WTC11 (cell line): ENCODE measurements at regions not wholly inside any gene's neighbourhood (a gene's known extent, or its start where the extent isn't known, plus 50 kb on each side); places are given as distances from the start of the nearest gene placed in this dataset.

Experiments
- ATAC-seq: fragments of 200-7000 bp; cut with Tn5 transposase; 2 replicates; pipeline ENCODE4 v1.10.0; 2021; ENCODE audit warnings: mild to moderate bottlenecking, moderate library complexity
- CTCF ChIA-PET: fragments of 300-600 bp; sonication (Branson Sonifier 250); formaldehyde crosslinking; loops from one replicate; lab custom pipeline; 2021; ENCODE audit warnings: antibody characterized with exemption; lab: Charles Lee
- POLR2A ChIA-PET: fragments of 350-600 bp; sonication (Branson Sonifier 250); formaldehyde crosslinking; loops from one replicate; lab custom pipeline; 2021; ENCODE audit warnings: antibody characterized with exemption; lab: Charles Lee
- DNase-seq: peaks from one replicate; pipeline ENCODE4 v3.0.0; 2021; ENCODE audit warnings: low spot score
- H3K27ac Mint-ChIP-seq: 2 replicates; pipeline ENCODE4 v1.8.0; 2021; ENCODE audit warnings: mixed read lengths
- H3K27me3 Mint-ChIP-seq: 2 replicates; pipeline ENCODE4 v1.8.0; 2021; ENCODE audit warnings: low read depth, mild to moderate bottlenecking, moderate library complexity, mixed read lengths
- H3K36me3 Mint-ChIP-seq: 2 replicates; pipeline ENCODE4 v1.8.0; 2021; ENCODE audit warnings: mixed read lengths
- H3K4me1 Mint-ChIP-seq: 2 replicates; pipeline ENCODE4 v1.8.0; 2022; ENCODE audit warnings: mixed read lengths
- H3K4me3 Mint-ChIP-seq: 2 replicates; pipeline ENCODE4 v1.8.0; 2021; ENCODE audit warnings: mild to moderate bottlenecking, moderate library complexity, mixed read lengths
- H3K9me3 Mint-ChIP-seq: 2 replicates; pipeline ENCODE4 v1.8.0; 2021; ENCODE audit warnings: mixed read lengths
- CBFB ChIP-seq: sonication (generic); formaldehyde crosslinking; IDR thresholded peaks from 2 replicates; pipeline ENCODE4 v1.8.1; 2022; ENCODE audit warnings: mild to moderate bottlenecking, low read depth, missing genetic modification reagents
- CREB1 ChIP-seq: sonication (generic); formaldehyde crosslinking; IDR thresholded peaks from 2 replicates; pipeline ENCODE4 v1.8.0; 2023; ENCODE audit warnings: mild to moderate bottlenecking, missing genetic modification reagents
- GRHL2 ChIP-seq: fragments of 250-450 bp; sonication (Bioruptor Pico); IDR thresholded peaks from 2 replicates; pipeline ENCODE4 v1.8.0; 2022; ENCODE audit warnings: mild to moderate bottlenecking, moderate library complexity; ENCODE audit not compliant: insufficient replicate concordance, severe bottlenecking
- IRF2 ChIP-seq: sonication (generic); formaldehyde crosslinking; IDR thresholded peaks from 2 replicates; pipeline ENCODE4 v1.8.0; 2022; ENCODE audit warnings: low read depth, missing genetic modification reagents, borderline replicate concordance
- JAZF1 ChIP-seq: fragments of 250-450 bp; sonication (Bioruptor Pico); IDR thresholded peaks from 2 replicates; pipeline ENCODE4 v1.9.0; 2021; ENCODE audit warnings: moderate library complexity, mild to moderate bottlenecking, inconsistent platforms
- JUN ChIP-seq: sonication (generic); formaldehyde crosslinking; IDR thresholded peaks from 2 replicates; pipeline ENCODE4 v1.8.0; 2023; ENCODE audit warnings: mild to moderate bottlenecking, missing genetic modification reagents
- MXD4 ChIP-seq: fragments of 250-450 bp; sonication (Bioruptor Pico); IDR thresholded peaks from 2 replicates; pipeline ENCODE4 v1.8.0; 2021; ENCODE audit warnings: mild to moderate bottlenecking, moderate library complexity, borderline replicate concordance
- MYBL2 ChIP-seq: sonication (generic); formaldehyde crosslinking; IDR thresholded peaks from 2 replicates; pipeline ENCODE4 v1.8.1; 2023; ENCODE audit warnings: mild to moderate bottlenecking, moderate library complexity, missing genetic modification reagents
- OVOL2 ChIP-seq: fragments of 250-450 bp; sonication (Bioruptor Pico); IDR thresholded peaks from 2 replicates; pipeline ENCODE4 v1.9.0; 2021; ENCODE audit warnings: mild to moderate bottlenecking, borderline replicate concordance
- SP1 ChIP-seq: sonication (generic); formaldehyde crosslinking; conservative IDR thresholded peaks from 2 replicates; pipeline ENCODE4 v1.8.1; 2022; ENCODE audit warnings: missing genetic modification reagents
- TEAD1 ChIP-seq: sonication (generic); formaldehyde crosslinking; IDR thresholded peaks from 2 replicates; pipeline ENCODE4 v1.8.0; 2022; ENCODE audit warnings: mild to moderate bottlenecking, missing genetic modification reagents
- TEAD4 ChIP-seq: sonication (generic); formaldehyde crosslinking; IDR thresholded peaks from 2 replicates; pipeline ENCODE4 v1.8.0; 2022; ENCODE audit warnings: mild to moderate bottlenecking, missing genetic modification reagents
- ZNF121 ChIP-seq: sonication (generic); formaldehyde crosslinking; IDR thresholded peaks from 2 replicates; pipeline ENCODE4 v1.8.0; 2023; ENCODE audit warnings: missing genetic modification reagents
- ZNF396 ChIP-seq: fragments of 250-450 bp; sonication (Bioruptor Pico); IDR thresholded peaks from 2 replicates; pipeline ENCODE4 v1.8.0; 2021; ENCODE audit warnings: mild to moderate bottlenecking, moderate library complexity, borderline replicate concordance
- ZNF423 ChIP-seq: fragments of 250-450 bp; sonication (Bioruptor Pico); IDR thresholded peaks from 2 replicates; pipeline ENCODE4 v2.1.2; 2022; ENCODE audit warnings: mild to moderate bottlenecking, moderate library complexity
- TF ChIP-seq, protein P1 (sequence below): sonication (generic); formaldehyde crosslinking; conservative IDR thresholded peaks from 2 replicates; pipeline ENCODE4 v1.8.1; 2023; ENCODE audit warnings: mild to moderate bottlenecking, low read depth, missing genetic modification reagents, moderate library complexity
- TF ChIP-seq, protein P2 (sequence below): sonication (generic); formaldehyde crosslinking; IDR thresholded peaks from 2 replicates; pipeline ENCODE4 v1.8.0; 2023; ENCODE audit warnings: missing genetic modification reagents, mild to moderate bottlenecking, borderline replicate concordance
- TF ChIP-seq, protein P3 (sequence below): fragments of 250-450 bp; sonication (Bioruptor Pico); conservative IDR thresholded peaks from 2 replicates; pipeline ENCODE4 v1.9.0; 2021; ENCODE audit warnings: mild to moderate bottlenecking
- TF ChIP-seq, protein P4 (sequence below): fragments of 250-450 bp; sonication (Bioruptor Pico); IDR thresholded peaks from 2 replicates; pipeline ENCODE4 v1.9.0; 2021; ENCODE audit warnings: moderate library complexity, mild to moderate bottlenecking, inconsistent platforms, borderline replicate concordance

DNA sequence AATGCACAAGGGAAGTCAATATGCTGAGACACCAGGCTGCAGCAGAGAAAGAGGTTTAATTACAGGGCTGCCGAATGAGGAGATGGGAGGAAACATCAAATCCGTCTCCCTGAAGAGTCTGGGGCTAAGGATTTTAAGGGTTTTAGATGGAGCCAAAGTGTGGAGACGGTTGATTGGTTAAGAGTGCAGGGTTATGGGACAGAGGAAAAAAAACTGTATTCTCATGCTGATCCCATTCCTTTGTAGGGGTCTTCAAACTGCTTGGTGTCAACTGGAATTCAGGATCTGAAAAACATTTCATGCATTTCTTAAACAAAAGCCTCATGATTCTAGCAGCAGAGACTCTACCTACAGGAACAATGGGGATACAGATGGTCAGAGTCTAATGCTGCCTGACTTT lies 96.1 kb upstream of the SYNDIG1 start:
- POLR2A ChIA-PET, result no interaction called here
- Mint-ChIP-seq H3K4me3 (no peak overlapping the region), H3K27ac (no peak overlapping the region), H3K9me3 (no peaks in the 10 kb centered on the region)
- no peak for TF ChIP-seq ZNF396
- TF ChIP-seq, protein P1, sequence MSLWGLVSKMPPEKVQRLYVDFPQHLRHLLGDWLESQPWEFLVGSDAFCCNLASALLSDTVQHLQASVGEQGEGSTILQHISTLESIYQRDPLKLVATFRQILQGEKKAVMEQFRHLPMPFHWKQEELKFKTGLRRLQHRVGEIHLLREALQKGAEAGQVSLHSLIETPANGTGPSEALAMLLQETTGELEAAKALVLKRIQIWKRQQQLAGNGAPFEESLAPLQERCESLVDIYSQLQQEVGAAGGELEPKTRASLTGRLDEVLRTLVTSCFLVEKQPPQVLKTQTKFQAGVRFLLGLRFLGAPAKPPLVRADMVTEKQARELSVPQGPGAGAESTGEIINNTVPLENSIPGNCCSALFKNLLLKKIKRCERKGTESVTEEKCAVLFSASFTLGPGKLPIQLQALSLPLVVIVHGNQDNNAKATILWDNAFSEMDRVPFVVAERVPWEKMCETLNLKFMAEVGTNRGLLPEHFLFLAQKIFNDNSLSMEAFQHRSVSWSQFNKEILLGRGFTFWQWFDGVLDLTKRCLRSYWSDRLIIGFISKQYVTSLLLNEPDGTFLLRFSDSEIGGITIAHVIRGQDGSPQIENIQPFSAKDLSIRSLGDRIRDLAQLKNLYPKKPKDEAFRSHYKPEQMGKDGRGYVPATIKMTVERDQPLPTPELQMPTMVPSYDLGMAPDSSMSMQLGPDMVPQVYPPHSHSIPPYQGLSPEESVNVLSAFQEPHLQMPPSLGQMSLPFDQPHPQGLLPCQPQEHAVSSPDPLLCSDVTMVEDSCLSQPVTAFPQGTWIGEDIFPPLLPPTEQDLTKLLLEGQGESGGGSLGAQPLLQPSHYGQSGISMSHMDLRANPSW (CRISPR knock-in tag), result no peak
- no peak for TF ChIP-seq MYBL2 (CRISPR knock-in tag)
- TF ChIP-seq TEAD4 (CRISPR knock-in tag), result no peak
- no peak for TF ChIP-seq MXD4 (CRISPR knock-in tag)
- TF ChIP-seq CREB1 (CRISPR knock-in tag), result no peak
- TF ChIP-seq OVOL2 (CRISPR knock-in tag), result no peak
- no peak for TF ChIP-seq JAZF1 (CRISPR knock-in tag)
- TF ChIP-seq GRHL2, result no peak
- no peak for TF ChIP-seq SP1 (CRISPR knock-in tag)
- no peak for TF ChIP-seq IRF2 (CRISPR knock-in tag)
- TF ChIP-seq, protein P2, sequence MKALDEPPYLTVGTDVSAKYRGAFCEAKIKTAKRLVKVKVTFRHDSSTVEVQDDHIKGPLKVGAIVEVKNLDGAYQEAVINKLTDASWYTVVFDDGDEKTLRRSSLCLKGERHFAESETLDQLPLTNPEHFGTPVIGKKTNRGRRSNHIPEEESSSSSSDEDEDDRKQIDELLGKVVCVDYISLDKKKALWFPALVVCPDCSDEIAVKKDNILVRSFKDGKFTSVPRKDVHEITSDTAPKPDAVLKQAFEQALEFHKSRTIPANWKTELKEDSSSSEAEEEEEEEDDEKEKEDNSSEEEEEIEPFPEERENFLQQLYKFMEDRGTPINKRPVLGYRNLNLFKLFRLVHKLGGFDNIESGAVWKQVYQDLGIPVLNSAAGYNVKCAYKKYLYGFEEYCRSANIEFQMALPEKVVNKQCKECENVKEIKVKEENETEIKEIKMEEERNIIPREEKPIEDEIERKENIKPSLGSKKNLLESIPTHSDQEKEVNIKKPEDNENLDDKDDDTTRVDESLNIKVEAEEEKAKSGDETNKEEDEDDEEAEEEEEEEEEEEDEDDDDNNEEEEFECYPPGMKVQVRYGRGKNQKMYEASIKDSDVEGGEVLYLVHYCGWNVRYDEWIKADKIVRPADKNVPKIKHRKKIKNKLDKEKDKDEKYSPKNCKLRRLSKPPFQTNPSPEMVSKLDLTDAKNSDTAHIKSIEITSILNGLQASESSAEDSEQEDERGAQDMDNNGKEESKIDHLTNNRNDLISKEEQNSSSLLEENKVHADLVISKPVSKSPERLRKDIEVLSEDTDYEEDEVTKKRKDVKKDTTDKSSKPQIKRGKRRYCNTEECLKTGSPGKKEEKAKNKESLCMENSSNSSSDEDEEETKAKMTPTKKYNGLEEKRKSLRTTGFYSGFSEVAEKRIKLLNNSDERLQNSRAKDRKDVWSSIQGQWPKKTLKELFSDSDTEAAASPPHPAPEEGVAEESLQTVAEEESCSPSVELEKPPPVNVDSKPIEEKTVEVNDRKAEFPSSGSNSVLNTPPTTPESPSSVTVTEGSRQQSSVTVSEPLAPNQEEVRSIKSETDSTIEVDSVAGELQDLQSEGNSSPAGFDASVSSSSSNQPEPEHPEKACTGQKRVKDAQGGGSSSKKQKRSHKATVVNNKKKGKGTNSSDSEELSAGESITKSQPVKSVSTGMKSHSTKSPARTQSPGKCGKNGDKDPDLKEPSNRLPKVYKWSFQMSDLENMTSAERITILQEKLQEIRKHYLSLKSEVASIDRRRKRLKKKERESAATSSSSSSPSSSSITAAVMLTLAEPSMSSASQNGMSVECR (CRISPR knock-in tag), result no peak
- TF ChIP-seq CBFB, result no peak
- TF ChIP-seq TEAD1 (CRISPR knock-in tag), result no peak
- TF ChIP-seq, protein P3, sequence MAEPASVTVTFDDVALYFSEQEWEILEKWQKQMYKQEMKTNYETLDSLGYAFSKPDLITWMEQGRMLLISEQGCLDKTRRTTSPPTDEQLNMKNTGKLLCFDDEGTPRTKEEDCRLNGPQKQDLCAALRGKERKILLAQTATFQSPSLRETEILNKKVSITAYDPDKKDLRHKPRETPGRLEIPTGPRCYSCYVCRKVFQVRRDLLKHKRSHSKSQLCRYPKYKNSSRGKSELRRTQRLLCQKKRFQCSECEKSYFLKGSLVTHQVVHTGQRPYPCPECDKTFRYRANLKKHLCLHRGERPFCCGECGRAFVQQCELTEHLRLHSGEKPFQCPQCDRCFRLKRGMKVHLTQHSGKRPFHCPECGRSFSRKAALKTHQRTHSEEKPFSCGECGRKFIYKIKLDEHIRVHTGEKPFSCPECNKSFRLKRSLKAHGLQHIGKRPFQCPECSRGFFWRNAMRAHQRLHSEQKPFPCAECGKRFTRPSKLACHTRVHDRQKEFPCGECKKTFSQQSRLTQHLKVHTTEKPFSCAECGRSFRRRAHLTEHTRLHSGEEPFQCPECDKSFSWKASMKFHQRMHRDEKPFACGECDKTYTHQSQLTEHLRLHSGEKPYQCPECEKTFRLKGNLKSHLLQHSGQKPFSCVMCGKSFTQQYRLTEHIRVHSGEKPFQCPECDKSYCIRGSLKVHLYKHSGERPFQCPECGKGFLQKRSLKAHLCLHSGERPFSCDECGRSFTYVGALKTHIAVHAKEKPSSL (CRISPR knock-in tag), result no peak
- no peak for TF ChIP-seq ZNF121 (CRISPR knock-in tag)
- TF ChIP-seq, protein P4, sequence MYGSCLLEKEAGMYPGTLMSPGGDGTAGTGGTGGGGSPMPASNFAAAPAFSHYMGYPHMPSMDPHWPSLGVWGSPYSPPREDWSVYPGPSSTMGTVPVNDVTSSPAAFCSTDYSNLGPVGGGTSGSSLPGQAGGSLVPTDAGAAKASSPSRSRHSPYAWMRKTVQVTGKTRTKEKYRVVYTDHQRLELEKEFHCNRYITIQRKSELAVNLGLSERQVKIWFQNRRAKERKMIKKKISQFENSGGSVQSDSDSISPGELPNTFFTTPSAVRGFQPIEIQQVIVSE, result no peak
- no peak for TF ChIP-seq JUN (CRISPR knock-in tag)
- no peak for TF ChIP-seq ZNF423 (CRISPR knock-in tag)
- TF ChIP-seq, all 79 proteins: peak for 0
- Mint-ChIP-seq H3K36me3 (no peaks in the 10 kb centered on the region), H3K4me1 (peaks cover 6% of the 10 kb centered on the region; the same call in 1 of the 2 replicates), H3K27me3 (no peaks in the 10 kb centered on the region)
- CTCF ChIA-PET, result no interaction called here
- ATAC-seq (no peak), DNase-seq (no peak)
